HL-60 (cell line): ENCODE measurements at regions not wholly inside any gene's neighbourhood (a gene's known extent, or its start where the extent isn't known, plus 50 kb on each side); places are given as distances from the start of the nearest gene placed in this dataset.

ENCODE experiments used
- CTCF ChIP-seq: IDR thresholded peaks from one replicate; pipeline ENCODE4 v1.5.1; 2011; ENCODE audit warnings: low read length, control low read depth, inconsistent platforms; ENCODE audit not compliant: insufficient read depth
- GABPA ChIP-seq: IDR thresholded peaks from 2 replicates; pipeline ENCODE4 v1.6.1; 2012; ENCODE audit warnings: low read depth
- REST ChIP-seq: IDR thresholded peaks from 2 replicates; pipeline ENCODE4 v1.6.1; 2012; ENCODE audit warnings: low read depth; ENCODE audit not compliant: insufficient replicate concordance
- SPI1 ChIP-seq: IDR thresholded peaks from 2 replicates; pipeline ENCODE4 v1.6.1; 2012; ENCODE audit warnings: low read depth, mild to moderate bottlenecking, borderline replicate concordance

- TF ChIP-seq GABPA (no peak), CTCF (no peak), REST (no peak), SPI1 (no peak)
Observed at GRCh38 chr2:105660489-105660888, 84.2 kb upstream of the NCK2 start.
